ENCODE measurements at regions not wholly inside any gene's neighbourhood (a gene's known extent, or its start where the extent isn't known, plus 50 kb on each side); places are given as distances from the start of the nearest gene placed in this dataset.

- no peak for DNase-seq
- Histone ChIP-seq H3K27me3 (no peaks in the 10 kb centered on the region), H3K27ac (no peak overlapping the region), H3K36me3 (no peaks in the 10 kb centered on the region), H3K4me3 (no peak overlapping the region), H3K9me3 (no peaks in the 10 kb centered on the region), H3K4me1 (no peaks in the 10 kb centered on the region)
- intact Hi-C loops (cut with DNase I), result no loop called here
- 73 to 83% methylated on average over 4 of the region's 4 CpGs for WGBS, 2 donors
- TF ChIP-seq CTCF (IDR thresholded peaks at IDR 0.05) (no peak), POLR2A (IDR thresholded peaks at IDR 0.05) (no peak)
These were observed 578.1 kb upstream of the AADAT start for GRCh38 chr4:170667814-170668213.

GRCh38 chr4:170666909-170667308 lies 577.2 kb upstream of the AADAT start:
- DNase-seq, result no peak
- Histone ChIP-seq H3K27ac (no peak overlapping the region), H3K27me3 (no peaks in the 10 kb centered on the region), H3K4me3 (no peak overlapping the region), H3K36me3 (no peaks in the 10 kb centered on the region), H3K4me1 (no peaks in the 10 kb centered on the region), H3K9me3 (no peaks in the 10 kb centered on the region)
- TF ChIP-seq CTCF (IDR thresholded peaks at IDR 0.05) (no peak), POLR2A (IDR thresholded peaks at IDR 0.05) (no peak)
- WGBS, 2 donors, result 82 to 96% methylated on average over 2 of the region's 2 CpGs
- intact Hi-C loops (cut with DNase I), result no loop called here

GRCh38 chr4:170662250-170662649 lies 572.5 kb upstream of the AADAT start:
- intact Hi-C loops (cut with DNase I), result no loop called here

GRCh38 chr4:170657761-170658160 lies 568.0 kb upstream of the AADAT start:
- intact Hi-C loops (cut with DNase I), result no loop called here
- Histone ChIP-seq H3K4me1 (no peaks in the 10 kb centered on the region), H3K9me3 (no peaks in the 10 kb centered on the region), H3K4me3 (no peak overlapping the region), H3K27me3 (no peaks in the 10 kb centered on the region), H3K27ac (no peak overlapping the region), H3K36me3 (no peaks in the 10 kb centered on the region)
- no peak for DNase-seq
- no peak for TF ChIP-seq POLR2A (IDR thresholded peaks at IDR 0.05)
- TF ChIP-seq CTCF (IDR thresholded peaks at IDR 0.05), result no peak
- 61 to 71% methylated on average over 2 of the region's 2 CpGs for WGBS, 2 donors

More at GRCh38 chr4:170662250-170662649, 572.5 kb upstream of the AADAT start:
- 20 to 59% methylated on average over 3 to 4 of the region's 4 CpGs for WGBS, 2 donors
- DNase-seq, result no peak
- Histone ChIP-seq H3K4me1 (no peaks in the 10 kb centered on the region), H3K27me3 (no peaks in the 10 kb centered on the region), H3K27ac (no peak overlapping the region), H3K9me3 (no peaks in the 10 kb centered on the region), H3K36me3 (no peaks in the 10 kb centered on the region), H3K4me3 (no peak overlapping the region)
- no peak for TF ChIP-seq POLR2A (IDR thresholded peaks at IDR 0.05)
- TF ChIP-seq CTCF (IDR thresholded peaks at IDR 0.05), result no peak

GRCh38 chr4:170656506-170656905 lies 566.8 kb upstream of the AADAT start:
- 50 to 70% methylated on average over 2 of the region's 2 CpGs for WGBS, 2 donors
- Histone ChIP-seq H3K9me3 (no peaks in the 10 kb centered on the region), H3K4me3 (no peak overlapping the region), H3K27ac (no peak overlapping the region), H3K4me1 (no peaks in the 10 kb centered on the region), H3K27me3 (no peaks in the 10 kb centered on the region), H3K36me3 (no peaks in the 10 kb centered on the region)
- intact Hi-C loops (cut with DNase I), result no loop called here
- no peak for TF ChIP-seq POLR2A (IDR thresholded peaks at IDR 0.05)
- no peak for TF ChIP-seq CTCF (IDR thresholded peaks at IDR 0.05)
- DNase-seq, result no peak

Data from esophagus squamous epithelium (tissue), 5 donors.